HL-60 (cell line): ENCODE measurements at regions not wholly inside any gene's neighbourhood (a gene's known extent, or its start where the extent isn't known, plus 50 kb on each side); places are given as distances from the start of the nearest gene placed in this dataset.

Experiments used
- DNase-seq, 2 experiments: peaks; one replicate each; pipeline ENCODE4 v3.0.0-alpha.2; 2010 to 2020; ENCODE audit warnings: low read depth in 1 of 2, low spot score in 1 of 2
- H3K27ac ChIP-seq: fragments of 250-450 bp; sonication (Bioruptor Pico); replicated peaks from 2 replicates; pipeline ENCODE4 v1.5.1; 2020; ENCODE audit warnings: mild to moderate bottlenecking, moderate library complexity
- H3K27me3 ChIP-seq: fragments of 250-450 bp; sonication (Bioruptor Pico); 2 replicates; pipeline ENCODE4 v1.5.1; 2021; ENCODE audit warnings: mild to moderate bottlenecking, moderate library complexity; ENCODE audit not compliant: insufficient read depth, poor library complexity, severe bottlenecking
- H3K4me3 ChIP-seq: replicated peaks from 2 replicates; pipeline ENCODE4 v1.5.1; 2011; ENCODE audit warnings: mild to moderate bottlenecking, control low read depth, low read length; ENCODE audit not compliant: insufficient read depth
- GABPA ChIP-seq: IDR thresholded peaks from 2 replicates; pipeline ENCODE4 v1.6.1; 2012; ENCODE audit warnings: low read depth
- POLR2AphosphoS5 ChIP-seq: IDR thresholded peaks from 2 replicates; pipeline ENCODE4 v1.6.1; 2012; ENCODE audit warnings: low read depth
- SPI1 ChIP-seq: IDR thresholded peaks from 2 replicates; pipeline ENCODE4 v1.6.1; 2012; ENCODE audit warnings: low read depth, mild to moderate bottlenecking, borderline replicate concordance
- TF ChIP-seq, protein P1 (sequence below): IDR thresholded peaks from 2 replicates; pipeline ENCODE4 v1.6.1; 2012; ENCODE audit warnings: low read depth; ENCODE audit not compliant: insufficient replicate concordance
- TF ChIP-seq, protein P2 (sequence below): IDR thresholded peaks from one replicate; pipeline ENCODE4 v1.5.1; 2011; ENCODE audit warnings: low read length, control low read depth, inconsistent platforms; ENCODE audit not compliant: insufficient read depth

DNA sequence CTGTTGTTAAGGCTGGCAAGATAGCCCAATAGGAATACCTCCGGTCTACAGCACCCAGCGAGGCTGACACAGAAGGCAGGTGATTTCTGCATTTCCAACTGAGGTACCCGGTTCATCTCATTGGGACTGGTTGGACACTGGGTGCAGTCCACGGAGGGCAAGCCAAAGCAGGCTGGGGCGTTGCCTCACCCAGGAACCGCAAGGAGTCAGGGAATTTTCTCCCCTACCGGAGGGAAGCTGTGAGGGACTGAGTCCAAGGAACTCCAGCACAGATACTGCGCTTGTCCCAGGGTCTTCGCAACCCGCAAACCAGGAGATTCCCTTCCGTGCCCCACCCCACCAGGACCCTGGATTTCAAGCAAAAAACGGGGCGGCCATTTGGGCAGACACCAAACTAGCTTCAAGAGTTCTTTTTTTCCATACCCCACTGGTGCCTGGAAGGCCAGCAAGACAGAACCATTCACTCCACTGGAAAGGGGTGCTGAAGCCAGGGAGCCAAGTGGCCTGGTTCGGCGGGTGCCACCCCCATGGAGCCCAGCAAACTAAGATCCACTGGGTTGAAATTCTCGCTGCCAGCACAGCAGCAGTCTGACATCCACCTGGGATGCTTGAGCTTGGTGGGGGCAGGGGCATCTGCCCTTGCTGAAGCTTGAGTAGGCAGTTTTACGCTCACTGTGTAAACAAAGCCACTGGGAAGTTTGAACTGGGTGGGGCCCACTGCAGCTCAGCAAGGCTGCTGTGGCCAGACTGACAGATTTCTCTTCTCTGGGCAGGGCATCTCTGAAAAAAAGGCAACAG, 647.2 kb downstream of the BNC2 start:
- Histone ChIP-seq H3K4me3 (no peak overlapping the region), H3K27ac (no peak overlapping the region), H3K27me3 (no peaks in the 10 kb centered on the region)
- TF ChIP-seq, protein P1, sequence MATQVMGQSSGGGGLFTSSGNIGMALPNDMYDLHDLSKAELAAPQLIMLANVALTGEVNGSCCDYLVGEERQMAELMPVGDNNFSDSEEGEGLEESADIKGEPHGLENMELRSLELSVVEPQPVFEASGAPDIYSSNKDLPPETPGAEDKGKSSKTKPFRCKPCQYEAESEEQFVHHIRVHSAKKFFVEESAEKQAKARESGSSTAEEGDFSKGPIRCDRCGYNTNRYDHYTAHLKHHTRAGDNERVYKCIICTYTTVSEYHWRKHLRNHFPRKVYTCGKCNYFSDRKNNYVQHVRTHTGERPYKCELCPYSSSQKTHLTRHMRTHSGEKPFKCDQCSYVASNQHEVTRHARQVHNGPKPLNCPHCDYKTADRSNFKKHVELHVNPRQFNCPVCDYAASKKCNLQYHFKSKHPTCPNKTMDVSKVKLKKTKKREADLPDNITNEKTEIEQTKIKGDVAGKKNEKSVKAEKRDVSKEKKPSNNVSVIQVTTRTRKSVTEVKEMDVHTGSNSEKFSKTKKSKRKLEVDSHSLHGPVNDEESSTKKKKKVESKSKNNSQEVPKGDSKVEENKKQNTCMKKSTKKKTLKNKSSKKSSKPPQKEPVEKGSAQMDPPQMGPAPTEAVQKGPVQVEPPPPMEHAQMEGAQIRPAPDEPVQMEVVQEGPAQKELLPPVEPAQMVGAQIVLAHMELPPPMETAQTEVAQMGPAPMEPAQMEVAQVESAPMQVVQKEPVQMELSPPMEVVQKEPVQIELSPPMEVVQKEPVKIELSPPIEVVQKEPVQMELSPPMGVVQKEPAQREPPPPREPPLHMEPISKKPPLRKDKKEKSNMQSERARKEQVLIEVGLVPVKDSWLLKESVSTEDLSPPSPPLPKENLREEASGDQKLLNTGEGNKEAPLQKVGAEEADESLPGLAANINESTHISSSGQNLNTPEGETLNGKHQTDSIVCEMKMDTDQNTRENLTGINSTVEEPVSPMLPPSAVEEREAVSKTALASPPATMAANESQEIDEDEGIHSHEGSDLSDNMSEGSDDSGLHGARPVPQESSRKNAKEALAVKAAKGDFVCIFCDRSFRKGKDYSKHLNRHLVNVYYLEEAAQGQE = no peak
- TF ChIP-seq SPI1 = no peak
- TF ChIP-seq POLR2AphosphoS5 = no peak
- no peak for DNase-seq

DNA sequence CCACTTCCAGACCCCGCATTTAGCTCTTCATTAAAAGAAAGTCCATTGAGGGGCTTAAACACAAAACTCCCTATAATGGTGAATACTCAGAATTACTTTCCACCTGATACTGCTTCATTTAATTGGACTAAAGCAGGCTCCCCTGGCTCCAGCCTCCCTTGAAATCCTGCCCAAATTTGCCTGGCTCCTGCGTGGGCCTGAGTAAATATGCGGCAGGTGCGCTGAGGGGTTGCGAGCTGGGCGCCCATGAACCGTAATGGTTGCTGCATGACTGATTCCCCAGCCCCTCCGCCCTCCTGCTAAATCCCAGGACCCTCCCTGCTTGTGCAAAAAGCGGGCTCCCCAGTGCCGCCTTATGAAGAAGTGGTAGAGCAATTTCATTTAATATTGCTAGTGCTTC, 639.7 kb downstream of the BNC2 start:
- no peak for DNase-seq
- Histone ChIP-seq H3K27me3 (no peaks in the 10 kb centered on the region), H3K27ac (no peak overlapping the region), H3K4me3 (no peak overlapping the region)
- TF ChIP-seq, protein P1 = no peak
- TF ChIP-seq, protein P2, sequence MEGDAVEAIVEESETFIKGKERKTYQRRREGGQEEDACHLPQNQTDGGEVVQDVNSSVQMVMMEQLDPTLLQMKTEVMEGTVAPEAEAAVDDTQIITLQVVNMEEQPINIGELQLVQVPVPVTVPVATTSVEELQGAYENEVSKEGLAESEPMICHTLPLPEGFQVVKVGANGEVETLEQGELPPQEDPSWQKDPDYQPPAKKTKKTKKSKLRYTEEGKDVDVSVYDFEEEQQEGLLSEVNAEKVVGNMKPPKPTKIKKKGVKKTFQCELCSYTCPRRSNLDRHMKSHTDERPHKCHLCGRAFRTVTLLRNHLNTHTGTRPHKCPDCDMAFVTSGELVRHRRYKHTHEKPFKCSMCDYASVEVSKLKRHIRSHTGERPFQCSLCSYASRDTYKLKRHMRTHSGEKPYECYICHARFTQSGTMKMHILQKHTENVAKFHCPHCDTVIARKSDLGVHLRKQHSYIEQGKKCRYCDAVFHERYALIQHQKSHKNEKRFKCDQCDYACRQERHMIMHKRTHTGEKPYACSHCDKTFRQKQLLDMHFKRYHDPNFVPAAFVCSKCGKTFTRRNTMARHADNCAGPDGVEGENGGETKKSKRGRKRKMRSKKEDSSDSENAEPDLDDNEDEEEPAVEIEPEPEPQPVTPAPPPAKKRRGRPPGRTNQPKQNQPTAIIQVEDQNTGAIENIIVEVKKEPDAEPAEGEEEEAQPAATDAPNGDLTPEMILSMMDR = no peak
- no peak for TF ChIP-seq POLR2AphosphoS5
- TF ChIP-seq SPI1 = no peak
- no peak for TF ChIP-seq GABPA

DNA sequence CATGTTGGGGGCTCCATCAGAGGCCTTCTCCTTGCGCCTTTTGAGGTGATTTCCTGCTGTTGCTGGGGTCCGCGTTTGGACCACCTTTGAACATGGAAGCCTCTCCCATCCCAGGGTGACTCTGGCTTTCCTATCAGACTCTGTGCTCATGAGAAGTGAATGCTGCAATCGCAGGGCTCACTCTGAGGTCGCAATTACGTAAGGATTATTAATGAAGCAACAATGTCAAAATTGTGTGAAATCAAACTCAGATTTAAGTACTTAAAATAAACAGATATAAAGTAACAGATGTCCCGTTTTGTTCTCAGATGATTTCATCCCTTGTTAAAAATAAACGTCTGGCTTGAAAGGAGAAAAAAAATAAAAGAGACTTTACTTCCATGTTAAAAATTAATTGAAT, 634.2 kb downstream of the BNC2 start:
- H3K27me3 ChIP-seq = no peaks in the 10 kb centered on the region

More for the DNA sequence above, 634.2 kb downstream of the BNC2 start:
- Histone ChIP-seq H3K4me3 (no peak overlapping the region), H3K27ac (no peak overlapping the region)
- no peak for TF ChIP-seq GABPA
- TF ChIP-seq POLR2AphosphoS5 = no peak
- TF ChIP-seq, protein P1 = no peak
- TF ChIP-seq, protein P2 = no peak
- no peak for DNase-seq
